ENCODE measurements at regions not wholly inside any gene's neighbourhood (a gene's known extent, or its start where the extent isn't known, plus 50 kb on each side); places are given as distances from the start of the nearest gene placed in this dataset.

DNA sequence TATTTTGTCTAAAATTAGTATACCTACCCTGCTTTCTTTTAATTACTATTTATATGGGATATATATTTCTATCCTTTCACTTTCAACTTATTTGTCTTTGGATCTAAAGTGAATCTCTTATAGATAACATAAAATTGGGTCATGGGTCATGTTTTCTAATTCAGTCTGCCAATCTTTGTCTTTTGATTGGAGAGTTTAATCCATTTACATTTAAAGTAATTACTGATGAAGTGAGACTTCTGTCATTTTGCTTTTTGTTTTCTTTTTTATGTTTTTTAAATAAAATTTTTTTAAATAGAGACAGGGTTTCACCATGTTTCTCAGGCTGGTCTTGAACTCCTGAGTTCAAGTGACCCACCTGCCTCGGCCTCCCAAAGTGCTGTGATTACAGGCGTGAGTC is 50.5 kb upstream of the PRDM1 start:
- no peak for DNase-seq

DNA sequence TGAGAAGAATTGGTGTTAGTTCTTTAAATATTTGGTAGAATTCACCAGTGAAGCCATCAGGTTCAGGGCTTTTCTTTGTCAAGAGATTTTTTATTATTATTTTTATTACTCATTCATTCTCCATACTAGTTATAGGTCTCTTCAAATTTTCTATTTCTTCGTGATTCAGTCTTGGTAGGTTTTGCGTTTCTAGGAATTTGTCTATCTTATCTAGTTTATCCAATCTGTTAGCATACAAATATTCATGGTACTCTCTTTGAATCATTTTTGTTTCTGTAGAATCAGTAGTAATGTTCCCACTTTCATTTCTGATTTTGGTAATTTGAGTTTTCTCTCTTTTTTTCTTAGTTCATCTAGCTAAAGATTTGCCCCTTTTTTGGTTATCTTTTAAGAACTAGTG is 52.3 kb upstream of the PRDM1 start:
- no peak for DNase-seq

DNA sequence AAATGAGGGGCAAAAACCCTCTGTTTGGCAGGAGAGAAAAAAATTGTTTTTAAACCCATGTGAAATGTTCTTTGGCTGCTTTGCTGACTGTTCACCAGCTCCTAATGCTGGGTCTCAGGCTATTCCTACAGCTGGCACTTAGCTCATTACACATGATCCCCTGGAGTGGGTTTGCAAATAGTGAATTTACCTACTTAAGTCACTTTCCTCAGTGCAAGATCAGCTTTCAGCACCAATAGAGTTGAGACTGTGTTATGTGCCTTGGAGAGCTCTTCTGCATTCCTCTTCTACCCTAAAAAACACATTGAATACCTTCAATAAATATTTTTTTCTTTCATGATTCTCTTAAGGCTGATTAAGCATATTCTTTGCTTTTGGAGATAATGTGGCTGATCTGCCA is 58.4 kb upstream of the PRDM1 start:
- DNase-seq, result no peak

- no peak for DNase-seq
Measured at GRCh38 chr6:106026748-106027715, 59.1 kb upstream of the PRDM1 start.

DNA sequence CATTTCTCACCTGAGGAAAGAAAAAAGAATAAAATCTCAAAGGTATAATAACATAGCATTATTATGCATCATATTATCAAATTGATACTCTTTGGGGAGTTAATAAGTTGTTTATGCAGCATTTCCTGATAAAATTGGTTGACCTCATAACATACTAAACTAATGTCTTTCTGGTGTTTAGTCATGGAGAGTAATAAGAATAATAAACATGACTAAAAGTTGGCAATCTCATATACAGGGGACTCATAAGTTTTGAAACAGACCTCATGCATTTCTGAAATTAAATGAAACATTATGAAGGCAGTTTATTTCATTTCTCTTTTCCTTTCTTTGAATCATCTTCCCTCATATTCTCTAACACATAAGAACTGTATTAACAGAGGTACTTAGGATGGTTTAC is 60.5 kb upstream of the PRDM1 start:
- DNase-seq, result no peak

- no peak for DNase-seq
Measured at GRCh38 chr6:106022801-106023200, 63.3 kb upstream of the PRDM1 start.

- DNase-seq, result no peak
Measured at GRCh38 chr6:106017454-106017853, 68.7 kb upstream of the PRDM1 start.

DNA sequence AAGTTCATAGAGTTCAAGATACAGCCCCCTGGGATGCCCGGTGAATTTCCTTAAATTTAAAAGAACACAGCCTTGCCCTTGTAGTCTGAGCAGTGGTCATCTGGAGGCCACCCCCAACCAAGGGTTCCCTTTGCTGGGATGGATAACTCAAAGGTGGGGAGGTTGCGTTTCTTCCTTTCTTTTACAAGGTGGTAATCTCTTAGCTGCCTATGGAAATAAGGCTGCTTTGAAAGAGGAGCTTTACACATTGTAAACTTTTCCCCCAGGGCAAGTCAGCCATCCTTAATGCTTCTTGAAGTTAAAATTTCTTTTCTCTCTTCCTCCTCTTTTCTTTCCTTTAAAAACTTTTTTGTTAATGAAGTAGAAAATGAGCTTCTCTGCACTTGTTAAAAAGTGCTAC is 71.2 kb upstream of the PRDM1 start:
- no peak for DNase-seq

DNA sequence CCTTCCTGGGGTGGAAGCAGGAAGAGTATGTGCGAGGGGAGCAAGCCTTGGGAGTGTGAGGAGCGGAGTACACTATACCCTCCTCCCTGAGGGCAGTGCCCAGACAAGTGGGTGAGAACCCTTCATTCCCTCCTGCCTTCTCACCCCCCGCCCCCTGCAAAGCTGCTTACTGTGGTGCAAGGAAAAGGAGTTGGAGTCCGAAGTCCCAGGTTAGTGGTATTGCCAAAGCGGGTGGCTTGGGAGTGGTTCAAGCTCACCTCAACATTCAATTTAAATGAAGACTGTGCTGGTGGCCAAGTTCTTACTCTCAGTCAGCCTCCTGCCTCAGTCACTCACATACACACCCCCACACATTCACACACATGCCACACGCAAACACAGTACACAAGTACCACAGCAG is 74.7 kb upstream of the PRDM1 start:
- DNase-seq, result no peak

- DNase-seq, result no peak
Measured at GRCh38 chr6:106005954-106006353, 80.2 kb upstream of the PRDM1 start.

DNA sequence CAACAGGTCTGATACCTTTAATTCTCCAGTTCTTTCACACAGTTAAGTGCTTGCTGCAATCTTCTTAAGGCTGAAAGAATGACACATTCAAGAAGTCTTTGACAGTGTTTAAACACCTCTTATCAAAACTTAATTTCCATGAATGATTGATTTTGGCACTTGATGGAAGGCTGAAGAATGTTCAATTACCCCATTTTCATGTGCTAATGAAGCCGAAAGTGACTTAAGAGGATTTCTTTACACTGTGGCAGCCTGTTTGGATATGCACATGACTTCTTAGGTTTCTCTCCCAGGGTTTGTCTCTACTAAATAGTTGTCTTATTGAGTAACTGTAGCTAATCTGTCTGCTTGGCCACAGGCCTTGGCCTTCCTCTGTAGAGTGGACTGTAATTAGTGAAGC is 81.1 kb upstream of the PRDM1 start:
- no peak for DNase-seq

DNA sequence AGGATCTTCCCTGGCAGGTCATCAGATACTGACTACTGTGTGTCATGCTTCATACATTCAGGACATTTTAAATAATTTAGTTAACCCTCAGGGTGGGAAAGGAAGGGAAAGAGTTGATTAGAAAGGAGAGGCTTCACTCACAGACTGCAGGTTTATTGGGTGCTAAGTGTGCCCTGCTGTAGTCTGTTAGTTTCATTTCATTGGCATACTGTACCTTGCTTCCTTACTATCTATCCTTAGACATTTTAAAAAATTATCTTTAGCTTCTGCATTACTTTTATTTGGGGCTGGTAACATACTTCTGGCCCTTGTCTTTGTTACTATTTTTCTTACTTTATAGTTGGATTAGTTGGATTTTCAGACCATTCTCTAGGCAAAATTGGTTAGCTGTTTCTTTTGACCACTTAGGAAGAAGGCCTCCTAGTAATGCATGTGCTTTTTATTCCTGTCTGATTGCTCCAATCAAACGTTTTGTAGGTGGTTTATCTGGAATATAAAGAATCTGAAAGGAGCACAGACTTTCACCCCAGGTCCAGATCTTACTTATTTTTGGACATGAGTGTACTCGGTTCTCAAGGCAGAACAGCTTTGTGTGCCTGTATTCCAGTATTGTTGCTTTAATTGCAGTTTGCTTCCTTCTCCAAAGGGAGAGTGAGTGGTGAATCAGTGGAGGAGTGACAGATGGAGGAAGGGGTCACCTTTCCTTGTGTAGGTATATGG is 82.7 kb upstream of the PRDM1 start:
- no peak for DNase-seq

- DNase-seq, result no peak
Measured at GRCh38 chr6:106002005-106002404, 84.1 kb upstream of the PRDM1 start.

- DNase-seq, result no peak
Measured at GRCh38 chr6:106000935-106001334, 85.2 kb upstream of the PRDM1 start.

DNA sequence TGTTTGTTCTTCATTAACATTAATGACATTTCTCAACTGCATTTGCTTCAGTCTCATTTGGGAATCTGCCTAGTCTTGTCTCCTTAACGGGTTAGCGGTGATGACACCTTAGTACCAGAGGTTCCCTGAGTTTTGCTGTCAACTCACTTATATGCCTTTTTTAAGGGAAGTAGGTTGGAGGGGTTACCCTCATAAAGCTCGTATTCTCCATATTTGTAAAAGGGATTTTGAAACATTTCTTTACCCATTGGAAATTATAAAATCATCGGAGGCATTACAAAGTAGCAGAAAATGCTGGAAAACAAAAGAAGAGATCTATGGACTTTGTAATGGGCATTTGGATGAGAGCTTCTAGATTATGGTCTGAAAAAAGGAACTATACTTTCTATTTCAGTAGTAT is 88.7 kb upstream of the PRDM1 start:
- no peak for DNase-seq

DNA sequence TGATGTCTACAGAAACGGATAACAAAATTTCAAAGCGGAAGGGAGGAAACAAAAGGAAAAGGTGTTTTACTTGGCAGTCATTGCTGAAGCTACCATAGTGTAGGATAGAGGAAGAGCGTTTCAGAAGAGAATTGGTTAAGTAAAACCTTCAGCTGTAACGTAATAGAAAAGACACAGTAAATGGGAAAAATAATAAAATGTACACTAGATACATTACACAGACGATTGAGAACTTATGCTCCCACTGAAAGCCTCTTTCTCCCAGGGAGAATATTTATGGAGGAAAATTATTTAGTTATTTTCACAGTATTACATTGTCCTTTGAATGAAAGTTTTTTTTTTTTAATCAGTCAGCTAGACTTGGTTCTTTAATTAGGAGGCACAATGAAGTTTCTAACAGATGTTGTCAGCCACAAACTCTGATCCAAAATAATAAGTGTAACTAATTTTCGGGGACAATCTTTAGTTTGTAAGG is 90.7 kb upstream of the PRDM1 start:
- DNase-seq, result no peak

DNA sequence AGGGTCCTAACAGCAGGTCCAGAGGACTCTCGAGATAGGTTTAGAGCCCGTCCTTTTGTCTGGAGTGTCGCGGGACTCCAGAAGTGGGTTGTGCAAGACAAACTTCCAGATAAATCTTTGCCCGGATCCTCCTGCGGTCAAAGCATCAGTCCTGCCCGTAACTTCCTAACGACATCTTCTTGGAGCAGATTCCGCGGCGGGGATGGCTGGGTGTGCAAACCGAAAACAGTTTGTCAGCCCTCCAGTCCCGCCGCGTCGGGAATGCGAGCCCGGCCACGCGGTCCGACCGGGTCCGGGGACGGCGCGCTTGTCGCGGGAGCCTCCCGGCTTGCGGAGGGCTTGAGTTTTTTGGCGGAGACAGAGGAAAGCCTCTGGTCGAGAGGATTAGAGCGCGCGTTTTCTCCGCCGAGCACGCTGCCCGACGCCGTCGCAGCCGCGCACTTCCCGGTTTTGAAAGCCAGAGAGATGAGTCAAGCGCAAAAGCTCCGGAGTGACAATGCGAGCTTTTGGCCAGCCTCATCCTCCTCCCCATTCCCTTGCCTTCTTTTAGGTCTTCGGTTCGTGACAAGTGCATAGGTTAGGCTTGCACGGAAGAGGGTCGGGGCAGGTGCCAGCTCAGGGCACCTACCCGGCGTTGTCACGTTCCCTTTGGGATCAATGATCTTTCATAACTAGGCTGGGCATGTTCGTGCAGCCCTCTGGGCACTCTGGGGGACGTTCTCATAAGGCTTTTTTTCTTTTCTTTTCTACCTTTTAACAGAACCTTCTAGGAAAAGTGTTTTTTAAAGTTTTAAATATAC is 91.3 kb upstream of the PRDM1 start:
- DNase-seq, result peak; percentile 41

DNA sequence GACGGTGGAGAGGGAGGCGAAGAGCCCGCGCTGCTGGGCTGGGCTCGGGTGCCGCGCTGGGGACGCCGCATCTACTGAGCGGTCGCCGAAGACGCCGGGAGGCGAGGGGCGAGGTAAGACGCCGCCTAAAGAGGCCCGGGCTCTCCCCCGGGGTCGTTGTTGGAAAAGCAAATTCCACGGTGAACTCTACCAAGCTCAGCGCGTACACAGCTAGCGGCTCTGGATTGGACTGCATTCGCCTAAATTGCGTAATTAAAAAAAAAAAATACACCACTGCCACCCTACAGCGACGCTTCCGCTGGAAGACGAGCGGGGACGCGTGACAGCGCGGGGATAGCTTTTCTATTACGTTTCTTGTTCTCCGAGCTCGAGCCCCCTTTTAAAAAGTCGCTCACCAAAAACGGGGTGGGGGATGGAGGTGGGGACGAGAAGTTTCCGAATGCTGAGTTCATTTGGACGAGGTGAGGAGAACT is 92.0 kb upstream of the PRDM1 start:
- DNase-seq, result no peak

- DNase-seq, result no peak
Measured at GRCh38 chr6:105993341-105994117, 92.6 kb upstream of the PRDM1 start.

GRCh38 chr6:105992315-105992961 is 93.7 kb upstream of the PRDM1 start:
- DNase-seq, result peak; percentile 87

- peak; percentile 41 for DNase-seq
Measured at GRCh38 chr6:105991561-105992314, 94.4 kb upstream of the PRDM1 start.

All from NCI-H345 (cell line).